ENCODE measurements at regions not wholly inside any gene's neighbourhood (a gene's known extent, or its start where the extent isn't known, plus 50 kb on each side); places are given as distances from the start of the nearest gene placed in this dataset.

GRCh38 chr4:60506061-60506460 lies 694.1 kb upstream of the ADGRL3 start:
- H3K9me3 ChIP-seq = no peaks in the 10 kb centered on the region
- WGBS = 67% methylated on average over 1 of the region's 1 CpG
- H3K4me3 ChIP-seq = no peak overlapping the region
- no peak overlapping the region for H3K27ac ChIP-seq
- H3K4me1 ChIP-seq = no peaks in the 10 kb centered on the region
- no peak for DNase-seq (ENCODE audit: low spot score in 2 of 2)
- no peak for TF ChIP-seq EP300 (IDR thresholded peaks at IDR 0.05)
- TF ChIP-seq CTCF (IDR thresholded peaks at IDR 0.05) = no peak
- TF ChIP-seq POLR2A (IDR thresholded peaks at IDR 0.05) = no peak
- TF ChIP-seq POLR2AphosphoS5 (IDR thresholded peaks at IDR 0.05) = no peak
- no peaks in the 10 kb centered on the region for H3K27me3 ChIP-seq
- H3K36me3 ChIP-seq = no peaks in the 10 kb centered on the region

DNA sequence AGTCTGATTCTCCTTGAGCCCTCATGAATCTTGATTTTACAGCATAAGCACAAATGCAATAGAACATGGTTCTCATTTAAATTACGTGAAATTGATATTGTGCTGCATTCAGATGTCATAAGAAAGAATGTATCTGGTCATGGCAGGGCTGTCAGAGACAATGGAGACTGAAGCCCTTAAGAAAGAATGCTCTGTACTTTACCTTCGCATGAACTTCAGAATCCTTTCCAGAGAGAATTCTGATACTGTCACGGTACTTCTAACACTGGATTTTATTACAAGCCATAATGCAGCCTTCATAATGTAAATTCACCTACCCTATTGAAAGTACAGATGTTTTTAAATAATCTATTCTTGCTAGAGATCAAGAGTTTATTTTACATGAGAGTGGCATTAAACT lies 677.9 kb upstream of the ADGRL3 start:
- no peaks in the 10 kb centered on the region for H3K36me3 ChIP-seq
- H3K27ac ChIP-seq = no peak overlapping the region
- no peaks in the 10 kb centered on the region for H3K27me3 ChIP-seq
- TF ChIP-seq POLR2AphosphoS5 (IDR thresholded peaks at IDR 0.05) (no peak), POLR2A (IDR thresholded peaks at IDR 0.05) (no peak), CTCF (IDR thresholded peaks at IDR 0.05) (no peak), EP300 (IDR thresholded peaks at IDR 0.05) (no peak)
- H3K4me1 ChIP-seq = no peaks in the 10 kb centered on the region
- H3K9me3 ChIP-seq = no peaks in the 10 kb centered on the region
- no peak for DNase-seq (ENCODE audit: low spot score in 2 of 2)
- 81% methylated on average over 3 of the region's 3 CpGs for WGBS
- no peak overlapping the region for H3K4me3 ChIP-seq

GRCh38 chr4:60531776-60532379 lies 668.2 kb upstream of the ADGRL3 start:
- H3K27ac ChIP-seq = no peak overlapping the region
- H3K27me3 ChIP-seq = no peaks in the 10 kb centered on the region
- H3K4me3 ChIP-seq = no peak overlapping the region
- DNase-seq (ENCODE audit: low spot score in 2 of 2) = no peak
- no peaks in the 10 kb centered on the region for H3K36me3 ChIP-seq
- no peak for TF ChIP-seq POLR2A (IDR thresholded peaks at IDR 0.05)
- TF ChIP-seq EP300 (IDR thresholded peaks at IDR 0.05) = no peak
- no peak for TF ChIP-seq CTCF (IDR thresholded peaks at IDR 0.05)
- TF ChIP-seq POLR2AphosphoS5 (IDR thresholded peaks at IDR 0.05) = no peak
- H3K9me3 ChIP-seq = no peaks in the 10 kb centered on the region
- H3K4me1 ChIP-seq = no peaks in the 10 kb centered on the region
- 49% methylated on average over 4 of the region's 4 CpGs for WGBS

DNA sequence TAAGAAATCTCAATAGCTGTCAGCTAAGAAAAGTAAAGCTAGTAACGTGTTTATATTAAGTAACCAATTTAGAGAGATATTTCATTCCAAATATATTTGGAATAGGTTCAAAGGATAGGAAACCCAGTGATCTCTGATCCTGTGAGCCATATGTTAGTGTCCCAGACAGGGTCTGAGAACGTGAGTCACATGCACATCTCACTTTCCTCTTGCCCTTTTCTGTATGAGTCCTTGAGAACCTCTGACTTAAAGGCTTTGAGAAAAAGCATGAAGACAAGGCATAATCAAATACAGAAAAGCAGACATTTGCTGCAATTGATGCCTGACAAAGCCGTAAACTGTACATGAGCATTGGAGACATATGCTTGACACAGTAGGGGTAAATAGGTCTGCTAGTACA lies 655.1 kb upstream of the ADGRL3 start:
- H3K4me3 ChIP-seq = no peak overlapping the region
- no peak overlapping the region for H3K27ac ChIP-seq
- no peaks in the 10 kb centered on the region for H3K27me3 ChIP-seq
- 24% methylated on average over 3 of the region's 3 CpGs for WGBS
- TF ChIP-seq EP300 (IDR thresholded peaks at IDR 0.05) (no peak), CTCF (IDR thresholded peaks at IDR 0.05) (no peak), POLR2AphosphoS5 (IDR thresholded peaks at IDR 0.05) (no peak), POLR2A (IDR thresholded peaks at IDR 0.05) (no peak)
- no peak for DNase-seq (ENCODE audit: low spot score in 2 of 2)
- peaks cover 4% of the 10 kb centered on the region for H3K9me3 ChIP-seq
- no peaks in the 10 kb centered on the region for H3K4me1 ChIP-seq
- no peaks in the 10 kb centered on the region for H3K36me3 ChIP-seq

DNA sequence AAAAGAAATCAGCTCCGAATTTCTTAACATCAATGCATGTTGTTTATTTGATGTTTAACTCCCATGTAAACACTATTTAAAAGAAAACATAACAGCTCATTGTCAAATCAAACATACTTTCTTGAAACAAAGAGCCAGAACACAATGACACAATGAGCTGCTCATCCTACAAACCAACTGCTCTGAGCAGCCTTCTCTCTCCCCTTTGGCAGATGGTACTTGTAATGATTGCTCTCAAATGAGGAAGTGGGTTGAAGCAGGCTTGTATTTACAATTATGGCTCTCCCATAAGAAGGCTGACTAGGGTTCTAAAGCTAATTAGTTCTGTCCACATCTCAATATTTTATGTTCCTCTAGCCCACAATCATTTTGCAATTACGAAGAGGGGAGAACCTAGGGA lies 637.8 kb upstream of the ADGRL3 start:
- H3K4me1 ChIP-seq = no peaks in the 10 kb centered on the region
- H3K4me3 ChIP-seq = no peak overlapping the region
- TF ChIP-seq POLR2AphosphoS5 (IDR thresholded peaks at IDR 0.05) (no peak), EP300 (IDR thresholded peaks at IDR 0.05) (no peak), CTCF (IDR thresholded peaks at IDR 0.05) (no peak), POLR2A (IDR thresholded peaks at IDR 0.05) (no peak)
- H3K36me3 ChIP-seq = no peaks in the 10 kb centered on the region
- H3K27ac ChIP-seq = no peak overlapping the region
- no peak for DNase-seq (ENCODE audit: low spot score in 2 of 2)
- no peaks in the 10 kb centered on the region for H3K9me3 ChIP-seq
- 73% methylated on average over 2 of the region's 2 CpGs for WGBS
- no peaks in the 10 kb centered on the region for H3K27me3 ChIP-seq
